Keratinocyte (primary cell): ENCODE measurements at regions not wholly inside any gene's neighbourhood (a gene's known extent, or its start where the extent isn't known, plus 50 kb on each side); places are given as distances from the start of the nearest gene placed in this dataset.

ENCODE experiments used
- DNase-seq: peaks from one replicate; pipeline ENCODE4 v3.0.0-alpha.2; 2011; ENCODE audit warnings: low read depth, missing footprints, low spot score
- FAIRE-seq: peaks from 2 replicates; lab custom pipeline; 2011; peaks lifted over from hg19 to GRCh38; lab: Jason Lieb, UNC
- H2AFZ ChIP-seq: 2 replicates; pipeline ENCODE4 v1.6.0; 2012; ENCODE audit warnings: low read length, control low read depth, inconsistent platforms; ENCODE audit not compliant: control insufficient read depth
- H3K27ac ChIP-seq: 2 replicates; pipeline ENCODE4 v1.5.1; 2011; ENCODE audit warnings: low read length; ENCODE audit not compliant: control insufficient read depth, insufficient read depth
- H3K27me3 ChIP-seq: 3 replicates; pipeline ENCODE4 v1.6.0; 2011; ENCODE audit warnings: low read length; ENCODE audit not compliant: control insufficient read depth, insufficient read depth; ENCODE audit errors: extremely low read depth
- H3K36me3 ChIP-seq, 2 experiments: 2 replicates in 1 of 2; 3 replicates in 1 of 2; pipeline ENCODE4 v1.5.1; 2011; ENCODE audit warnings: low read length in 2 of 2, mild to moderate bottlenecking in 1 of 2; ENCODE audit not compliant: control insufficient read depth in 2 of 2, insufficient read depth in 2 of 2; ENCODE audit errors: extremely low read depth in 1 of 2
- H3K4me1 ChIP-seq: 3 replicates; pipeline ENCODE4 v1.5.1; 2011; ENCODE audit warnings: low read length; ENCODE audit not compliant: control insufficient read depth, insufficient read depth; ENCODE audit errors: extremely low read depth
- H3K4me2 ChIP-seq: 3 replicates; pipeline ENCODE4 v1.6.0; 2011; ENCODE audit warnings: low read depth, low read length; ENCODE audit not compliant: control insufficient read depth, insufficient read depth; ENCODE audit errors: extremely low read depth
- H3K4me3 ChIP-seq, 3 experiments: fragments of 200-600 bp in 1 of 3; sonication (generic) in 1 of 3; 2 replicates in 2 of 3; 3 replicates in 1 of 3; pipeline ENCODE4 v1.5.1; 2011 to 2016; ENCODE audit warnings: low read length in 3 of 3, mild to moderate bottlenecking in 3 of 3, control low read depth in 2 of 3, inconsistent platforms in 1 of 3, low read depth in 1 of 3, mixed read lengths in 1 of 3, mixed run types in 1 of 3, moderate library complexity in 1 of 3; ENCODE audit not compliant: control insufficient read depth in 2 of 3, insufficient read depth in 2 of 3; ENCODE audit errors: extremely low read depth in 1 of 3
- H3K79me2 ChIP-seq: 2 replicates; pipeline ENCODE4 v1.6.0; 2012; ENCODE audit warnings: low read length; ENCODE audit not compliant: control insufficient read depth, insufficient read depth
- H3K9ac ChIP-seq: 3 replicates; pipeline ENCODE4 v1.6.0; 2011; ENCODE audit warnings: low read length; ENCODE audit not compliant: control insufficient read depth, insufficient read depth; ENCODE audit errors: extremely low read depth
- H3K9me1 ChIP-seq: 3 replicates; pipeline ENCODE4 v1.6.0; 2011; ENCODE audit warnings: low read length; ENCODE audit not compliant: control insufficient read depth, insufficient read depth; ENCODE audit errors: extremely low read depth
- H3K9me3 ChIP-seq: 2 replicates; pipeline ENCODE4 v1.5.1; 2012; ENCODE audit warnings: low read depth, low read length; ENCODE audit not compliant: control insufficient read depth
- H4K20me1 ChIP-seq: 3 replicates; pipeline ENCODE4 v1.6.0; 2011; ENCODE audit warnings: low read length; ENCODE audit not compliant: control insufficient read depth, insufficient read depth; ENCODE audit errors: extremely low read depth
- CTCF ChIP-seq, 3 experiments: IDR thresholded peaks in 1 of 3; conservative IDR thresholded peaks in 1 of 3; optimal IDR thresholded peaks in 1 of 3; 2 replicates in 2 of 3; 3 replicates in 1 of 3; pipeline versions ENCODE3 to v1.5.1; 2011; ENCODE audit warnings: low read length in 3 of 3, mild to moderate bottlenecking in 3 of 3, moderate library complexity in 2 of 3, control low read depth in 1 of 3, inconsistent platforms in 1 of 3; ENCODE audit not compliant: insufficient read depth in 2 of 3; ENCODE audit errors: extremely low read depth in 1 of 3
- EZH2 ChIP-seq: IDR thresholded peaks from one replicate; pipeline ENCODE4 v1.6.1; 2012; ENCODE audit warnings: inconsistent platforms, mild to moderate bottlenecking, low read length, moderate library complexity
- dilution Hi-C: fragments of 300-500 bp; cut with MboI; formaldehyde crosslinking; loops from one replicate; pipeline ENCODE4 v1.7.0; 2020; ENCODE audit warnings: low sequenced_read_pairs; ENCODE audit not compliant: extremely low pct_ligation_motif_present

- H3K79me2 ChIP-seq, result no peaks in the 10 kb centered on the region
- dilution Hi-C loops, result no loop called here
- DNase-seq (no peak), FAIRE-seq (no peak)
- H3K9ac ChIP-seq, result no peak overlapping the region
- H3K27ac ChIP-seq, result no peak overlapping the region
- no peak for TF ChIP-seq CTCF (optimal IDR thresholded peaks at IDR 0.05 in 1 of 3, IDR thresholded peaks at IDR 0.05 in 1 of 3, conservative IDR thresholded peaks at IDR 0.05 in 1 of 3; ENCODE audit: extremely low read depth in 1 of 3, insufficient read depth in 2 of 3, low read length in 3 of 3)
- no peak for TF ChIP-seq EZH2
- no peak overlapping the region for H3K4me3 ChIP-seq
- H3K4me2 ChIP-seq, result no peak overlapping the region
- no peaks in the 10 kb centered on the region for H4K20me1 ChIP-seq
- no peaks in the 10 kb centered on the region for H3K27me3 ChIP-seq
- H3K9me3 ChIP-seq, result no peaks in the 10 kb centered on the region
- no peaks in the 10 kb centered on the region for H3K36me3 ChIP-seq
- no peaks in the 10 kb centered on the region for H3K4me1 ChIP-seq
- H2AFZ ChIP-seq, result no peak overlapping the region
- H3K9me1 ChIP-seq, result no peaks in the 10 kb centered on the region
Measured at GRCh38 chr14:55975281-55975910, 142.8 kb upstream of the PELI2 start.

GRCh38 chr14:55976219-55976618 is 142.0 kb upstream of the PELI2 start:
- no peak for FAIRE-seq
- dilution Hi-C loops, result no loop called here
- Histone ChIP-seq H3K79me2 (no peaks in the 10 kb centered on the region), H2AFZ (no peak overlapping the region), H3K4me1 (no peaks in the 10 kb centered on the region), H3K4me3 (no peak overlapping the region), H3K4me2 (no peak overlapping the region), H3K9me3 (no peaks in the 10 kb centered on the region), H4K20me1 (no peaks in the 10 kb centered on the region), H3K9ac (no peak overlapping the region), H3K36me3 (no peaks in the 10 kb centered on the region), H3K27ac (no peak overlapping the region), H3K27me3 (no peaks in the 10 kb centered on the region), H3K9me1 (no peaks in the 10 kb centered on the region)
- DNase-seq, result no peak
- TF ChIP-seq EZH2 (no peak), CTCF (optimal IDR thresholded peaks at IDR 0.05 in 1 of 3, IDR thresholded peaks at IDR 0.05 in 1 of 3, conservative IDR thresholded peaks at IDR 0.05 in 1 of 3; ENCODE audit: extremely low read depth in 1 of 3, insufficient read depth in 2 of 3, low read length in 3 of 3) (no peak)
